Progenitor cell of endocrine pancreas (in vitro differentiated cells): ENCODE measurements at regions not wholly inside any gene's neighbourhood (a gene's known extent, or its start where the extent isn't known, plus 50 kb on each side); places are given as distances from the start of the nearest gene placed in this dataset.

ENCODE experiments used
- DNase-seq: peaks from one replicate; pipeline ENCODE4 v3.0.0; 2021; ENCODE audit warnings: low spot score; ENCODE audit not compliant: unreplicated experiment
- H3K27ac Mint-ChIP-seq: 2 replicates; pipeline ENCODE4 v1.8.0; 2021; ENCODE audit warnings: mild to moderate bottlenecking, moderate library complexity, mixed read lengths
- H3K27me3 Mint-ChIP-seq: 2 replicates; pipeline ENCODE4 v1.8.0; 2021; ENCODE audit warnings: mixed read lengths
- H3K36me3 Mint-ChIP-seq: 2 replicates; pipeline ENCODE4 v1.8.0; 2022; ENCODE audit warnings: mixed read lengths; ENCODE audit not compliant: insufficient read depth
- H3K4me1 Mint-ChIP-seq: 2 replicates; pipeline ENCODE4 v1.8.0; 2021; ENCODE audit warnings: low read depth, mixed read lengths
- H3K4me3 Mint-ChIP-seq: 2 replicates; pipeline ENCODE4 v1.8.0; 2021; ENCODE audit warnings: low read depth, mild to moderate bottlenecking, moderate library complexity, mixed read lengths
- H3K9me3 Mint-ChIP-seq: 2 replicates; pipeline ENCODE4 v1.8.0; 2021; ENCODE audit warnings: low read depth, mixed read lengths
- TF ChIP-seq, protein P1 (sequence below): fragments of 200-600 bp; sonication (generic); IDR thresholded peaks from one replicate; pipeline ENCODE4 v1.5.0; 2021; ENCODE audit warnings: antibody characterized with exemption, mild to moderate bottlenecking; ENCODE audit not compliant: unreplicated experiment

DNA sequence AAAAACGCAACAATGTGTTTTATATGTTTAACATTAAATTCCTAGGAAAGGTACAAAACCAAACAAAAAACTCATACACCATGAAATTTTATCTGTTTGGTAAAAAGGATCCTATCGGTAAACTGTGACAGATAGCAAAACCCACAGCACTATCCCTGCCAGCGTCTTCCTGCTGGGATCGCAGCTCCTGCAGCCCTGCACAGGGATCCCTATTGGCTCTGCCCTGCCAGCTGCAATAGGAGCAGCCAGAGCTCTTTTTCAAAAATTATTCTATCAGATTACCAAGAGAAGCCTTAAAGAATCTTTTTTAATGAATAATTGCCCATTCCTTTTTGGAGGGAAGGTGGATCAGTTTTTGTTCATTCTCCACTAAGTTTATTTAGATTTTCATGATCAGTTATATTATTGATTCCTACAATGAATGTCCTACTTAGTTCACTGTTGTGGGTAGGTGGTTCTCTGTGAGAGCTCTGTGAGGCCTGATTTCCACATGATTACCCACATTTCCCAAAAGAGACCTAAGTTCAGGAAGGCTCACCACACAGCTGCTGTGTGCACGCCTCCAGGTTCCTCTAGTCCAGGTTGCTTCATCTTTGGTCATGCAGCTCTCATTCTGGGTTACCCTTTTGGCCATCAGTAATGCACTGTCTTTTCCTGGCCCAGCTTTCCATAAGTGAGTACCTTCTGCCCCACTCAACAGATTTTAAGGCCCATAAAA lies 293.8 kb downstream of the FRK start:
- DNase-seq, result no peak
- no peaks in the 10 kb centered on the region for H3K36me3 Mint-ChIP-seq
- H3K27me3 Mint-ChIP-seq, result no peaks in the 10 kb centered on the region
- no peak overlapping the region for H3K4me3 Mint-ChIP-seq
- TF ChIP-seq, protein P1, sequence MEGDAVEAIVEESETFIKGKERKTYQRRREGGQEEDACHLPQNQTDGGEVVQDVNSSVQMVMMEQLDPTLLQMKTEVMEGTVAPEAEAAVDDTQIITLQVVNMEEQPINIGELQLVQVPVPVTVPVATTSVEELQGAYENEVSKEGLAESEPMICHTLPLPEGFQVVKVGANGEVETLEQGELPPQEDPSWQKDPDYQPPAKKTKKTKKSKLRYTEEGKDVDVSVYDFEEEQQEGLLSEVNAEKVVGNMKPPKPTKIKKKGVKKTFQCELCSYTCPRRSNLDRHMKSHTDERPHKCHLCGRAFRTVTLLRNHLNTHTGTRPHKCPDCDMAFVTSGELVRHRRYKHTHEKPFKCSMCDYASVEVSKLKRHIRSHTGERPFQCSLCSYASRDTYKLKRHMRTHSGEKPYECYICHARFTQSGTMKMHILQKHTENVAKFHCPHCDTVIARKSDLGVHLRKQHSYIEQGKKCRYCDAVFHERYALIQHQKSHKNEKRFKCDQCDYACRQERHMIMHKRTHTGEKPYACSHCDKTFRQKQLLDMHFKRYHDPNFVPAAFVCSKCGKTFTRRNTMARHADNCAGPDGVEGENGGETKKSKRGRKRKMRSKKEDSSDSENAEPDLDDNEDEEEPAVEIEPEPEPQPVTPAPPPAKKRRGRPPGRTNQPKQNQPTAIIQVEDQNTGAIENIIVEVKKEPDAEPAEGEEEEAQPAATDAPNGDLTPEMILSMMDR, result no peak
- H3K4me1 Mint-ChIP-seq, result no peaks in the 10 kb centered on the region
- H3K27ac Mint-ChIP-seq, result no peak overlapping the region
- peaks cover 8% of the 10 kb centered on the region for H3K9me3 Mint-ChIP-seq

DNA sequence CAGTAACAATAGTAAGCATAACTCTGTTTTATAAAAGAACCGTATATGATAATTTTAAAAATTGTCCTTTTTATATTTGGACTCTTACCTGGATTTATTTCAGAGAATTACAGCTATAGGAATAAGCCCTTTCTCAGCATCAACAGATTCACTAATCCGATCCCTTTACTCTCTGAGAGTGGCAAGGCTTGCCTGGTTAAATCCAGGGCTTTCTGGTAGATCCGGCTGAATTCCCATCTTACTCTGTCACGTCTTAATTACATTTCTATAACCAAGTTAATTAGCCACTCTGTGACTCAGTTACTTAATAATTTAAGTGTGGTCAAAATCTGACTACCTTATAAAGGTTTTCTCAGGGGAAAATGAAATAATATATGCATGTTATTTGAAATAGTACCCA lies 294.7 kb downstream of the FRK start:
- Mint-ChIP-seq H3K4me1 (no peaks in the 10 kb centered on the region), H3K36me3 (no peaks in the 10 kb centered on the region), H3K9me3 (peaks cover 8% of the 10 kb centered on the region), H3K27ac (no peak overlapping the region), H3K4me3 (no peak overlapping the region), H3K27me3 (no peaks in the 10 kb centered on the region)
- no peak for DNase-seq
- TF ChIP-seq, protein P1, result no peak

DNA sequence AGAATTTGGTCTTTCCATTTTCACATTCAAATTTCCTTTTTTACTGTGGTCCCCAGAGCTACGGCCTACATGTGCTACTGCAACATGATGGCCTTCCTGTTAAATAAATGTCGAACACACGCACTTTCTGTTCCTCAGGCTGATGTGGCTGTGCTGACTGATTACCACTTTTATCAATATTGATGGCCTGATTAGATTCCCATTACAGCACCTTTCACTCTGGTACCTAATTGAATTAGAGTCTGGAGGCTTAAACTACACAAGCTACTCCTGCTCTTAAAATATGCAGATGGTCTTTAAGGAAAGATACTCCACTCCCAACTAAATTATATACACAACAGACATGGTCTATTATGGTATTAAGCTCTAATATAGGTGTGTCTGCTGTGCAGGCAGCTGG lies 301.6 kb downstream of the FRK start:
- Mint-ChIP-seq H3K4me1 (peaks cover 2% of the 10 kb centered on the region), H3K9me3 (peaks cover 8% of the 10 kb centered on the region), H3K27me3 (no peaks in the 10 kb centered on the region), H3K36me3 (no peaks in the 10 kb centered on the region), H3K27ac (no peak overlapping the region), H3K4me3 (no peak overlapping the region)
- TF ChIP-seq, protein P1, result no peak
- DNase-seq, result no peak

DNA sequence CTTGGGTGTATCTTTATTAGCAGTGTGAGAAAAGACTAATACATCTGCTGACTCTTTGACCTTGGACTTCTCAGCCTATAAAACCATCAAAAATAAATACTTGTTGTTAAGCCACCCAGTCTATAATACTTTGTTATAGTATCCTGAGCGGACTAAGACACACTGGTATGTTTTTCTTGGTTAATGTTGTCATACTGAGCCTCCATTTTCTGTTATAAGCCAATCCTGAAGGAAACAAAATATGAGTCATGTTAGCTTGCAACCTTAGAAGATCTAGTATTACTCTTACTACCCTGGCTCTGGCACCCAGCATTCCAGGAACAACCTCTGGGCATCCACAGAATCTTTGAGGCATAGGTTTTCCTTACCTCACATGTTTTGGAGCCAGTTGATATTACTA lies 307.2 kb downstream of the FRK start:
- no peak for DNase-seq
- TF ChIP-seq, protein P1, result no peak
- Mint-ChIP-seq H3K9me3 (no peaks in the 10 kb centered on the region), H3K4me3 (no peak overlapping the region), H3K27ac (no peak overlapping the region), H3K36me3 (no peaks in the 10 kb centered on the region), H3K27me3 (no peaks in the 10 kb centered on the region), H3K4me1 (no peaks in the 10 kb centered on the region)

DNA sequence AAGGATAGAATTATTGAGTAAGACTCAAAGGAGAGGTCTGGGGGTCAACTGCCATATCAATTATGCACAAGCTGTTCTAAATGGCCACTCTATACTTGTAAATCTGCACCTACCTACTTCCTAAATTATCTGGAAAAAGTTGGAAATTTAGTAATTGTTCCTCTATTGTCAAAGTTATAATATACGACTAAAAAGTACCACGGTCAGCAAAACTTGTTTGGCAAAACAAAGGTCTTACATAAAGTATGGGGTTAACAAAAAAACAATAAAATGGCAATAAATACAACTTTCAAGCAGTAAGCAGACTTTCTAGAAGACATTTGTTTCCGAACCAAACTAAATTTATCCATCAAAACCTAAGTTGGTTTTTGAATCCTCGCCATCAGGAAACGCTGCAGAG lies 309.7 kb downstream of the FRK start:
- no peak for DNase-seq
- Mint-ChIP-seq H3K4me1 (no peaks in the 10 kb centered on the region), H3K4me3 (no peak overlapping the region), H3K36me3 (no peaks in the 10 kb centered on the region), H3K27ac (no peak overlapping the region), H3K27me3 (no peaks in the 10 kb centered on the region), H3K9me3 (no peaks in the 10 kb centered on the region)
- TF ChIP-seq, protein P1, result no peak
